ENCODE measurements at regions not wholly inside any gene's neighbourhood (a gene's known extent, or its start where the extent isn't known, plus 50 kb on each side); places are given as distances from the start of the nearest gene placed in this dataset.

DNA sequence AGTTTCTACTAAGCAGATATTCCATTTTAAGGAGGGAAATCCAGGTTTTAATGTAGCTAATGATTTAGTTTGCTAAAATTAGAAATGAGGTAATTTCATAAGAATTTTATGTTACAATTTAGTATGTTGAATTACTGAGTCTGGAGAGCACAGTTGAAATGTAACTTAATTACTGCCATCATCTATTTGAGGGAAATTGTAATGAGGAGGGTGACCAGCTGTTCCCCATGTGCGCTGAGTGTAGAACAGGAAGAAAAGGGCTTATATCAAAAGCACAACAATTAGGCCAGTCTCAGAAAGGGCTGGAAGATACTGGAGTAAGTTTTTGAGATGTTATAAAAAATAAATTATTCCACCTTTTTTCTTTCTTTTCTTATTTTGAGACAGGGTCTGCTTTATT is 735.1 kb upstream of the GOT2 start:
- no peak for TF ChIP-seq GATA2 (IDR thresholded peaks at IDR 0.05; ENCODE audit: low read depth, low read length)
- TF ChIP-seq GATA3 (IDR thresholded peaks at IDR 0.05; ENCODE audit: low read depth, low read length): no peak

Data from SH-SY5Y (cell line).